IMR-90 (cell line): ENCODE measurements at regions not wholly inside any gene's neighbourhood (a gene's known extent, or its start where the extent isn't known, plus 50 kb on each side); places are given as distances from the start of the nearest gene placed in this dataset.

Experiments
- ATAC-seq: fragments of 200-7000 bp; cut with Tn5 transposase; 2 replicates; pipeline ENCODE4 v1.9.1; 2020; ENCODE audit warnings: low read depth, mild to moderate bottlenecking, moderate library complexity
- BruUV-seq: library from RNA; stranded (reverse); fragments of 400-500 nt; replicated peaks from 2 replicates; lab custom pipeline; 2021; lab: Mats Ljungman, UMichigan
- CTCF ChIA-PET: fragments of 300-600 bp; formaldehyde crosslinking; extraction: SDS; loops from one replicate; lab custom pipeline; 2021; ENCODE audit warnings: antibody characterized with exemption; lab: Yijun Ruan, JAX
- POLR2A ChIA-PET: fragments of 300-600 bp; sonication (Branson Sonifier 250); formaldehyde crosslinking; loops from one replicate; lab custom pipeline; 2022; ENCODE audit warnings: antibody characterized with exemption; ENCODE audit not compliant: unreplicated experiment; lab: Charles Lee
- DNase-seq: peaks from one replicate; pipeline ENCODE4 v3.0.0; 2013
- H2AFZ ChIP-seq: replicated peaks from 2 replicates; pipeline ENCODE3; 2013; ENCODE audit warnings: low read length, mild to moderate bottlenecking; ENCODE audit not compliant: poor library complexity
- H2AK5ac ChIP-seq: 2 replicates; pipeline ENCODE4 v1.6.1; 2013; ENCODE audit warnings: low read depth, low read length, inconsistent platforms
- H2AK9ac ChIP-seq: replicated peaks from 2 replicates; pipeline ENCODE3; 2013; ENCODE audit warnings: mild to moderate bottlenecking, low read depth, low read length, moderate library complexity; ENCODE audit not compliant: poor library complexity
- H2BK120ac ChIP-seq: 2 replicates; pipeline ENCODE4 v1.6.1; 2013; ENCODE audit warnings: low read depth, low read length, inconsistent platforms
- H2BK15ac ChIP-seq: 3 replicates; pipeline ENCODE4 v1.6.1; 2013; ENCODE audit warnings: low read depth, low read length, inconsistent platforms
- H2BK20ac ChIP-seq: 2 replicates; pipeline ENCODE4 v1.6.1; 2013; ENCODE audit warnings: low read depth, mild to moderate bottlenecking, inconsistent platforms, low read length, moderate library complexity
- H2BK5ac ChIP-seq: 2 replicates; pipeline ENCODE4 v1.6.1; 2013; ENCODE audit warnings: mild to moderate bottlenecking, low read depth, low read length, inconsistent platforms; ENCODE audit not compliant: poor library complexity, severe bottlenecking
- H3K14ac ChIP-seq: replicated peaks from 2 replicates; pipeline ENCODE4 v1.6.1; 2013; ENCODE audit warnings: low read depth, low read length, inconsistent platforms
- H3K18ac ChIP-seq: 2 replicates; pipeline ENCODE4 v1.6.1; 2013; ENCODE audit warnings: low read depth, low read length, control low read depth
- H3K23ac ChIP-seq: 2 replicates; pipeline ENCODE4 v1.6.1; 2013; ENCODE audit warnings: low read depth, low read length, inconsistent platforms
- H3K27ac ChIP-seq: 2 replicates; pipeline ENCODE4 v1.5.1; 2013; ENCODE audit warnings: mild to moderate bottlenecking, control low read depth, low read length; ENCODE audit not compliant: insufficient read depth
- H3K27me3 ChIP-seq: 2 replicates; pipeline ENCODE4 v1.6.1; 2013; ENCODE audit warnings: low read length; ENCODE audit not compliant: control insufficient read depth, insufficient read depth
- H3K36me3 ChIP-seq: 2 replicates; pipeline ENCODE4 v1.6.1; 2013; ENCODE audit warnings: low read length, mixed read lengths; ENCODE audit not compliant: control insufficient read depth, insufficient read depth
- H3K4ac ChIP-seq: 2 replicates; pipeline ENCODE4 v1.6.1; 2013; ENCODE audit warnings: low read depth, low read length, inconsistent platforms
- H3K4me1 ChIP-seq: 2 replicates; pipeline ENCODE4 v1.6.1; 2013; ENCODE audit warnings: low read length, mixed read lengths; ENCODE audit not compliant: control insufficient read depth, insufficient read depth
- H3K4me2 ChIP-seq: 2 replicates; pipeline ENCODE4 v1.6.1; 2013; ENCODE audit warnings: low read depth, mild to moderate bottlenecking, control low read depth, low read length, moderate library complexity
- H3K4me3 ChIP-seq: 2 replicates; pipeline ENCODE4 v1.5.1; 2013; ENCODE audit warnings: low read depth, mild to moderate bottlenecking, control low read depth, low read length, moderate library complexity; ENCODE audit not compliant: insufficient read depth
- H3K56ac ChIP-seq: 2 replicates; pipeline ENCODE4 v1.6.1; 2013; ENCODE audit warnings: low read length, inconsistent platforms; ENCODE audit not compliant: insufficient read depth; ENCODE audit errors: extremely low read depth
- H3K79me1 ChIP-seq, 2 experiments: 2 replicates each; pipeline ENCODE4 v1.6.1; 2013; ENCODE audit warnings: low read length in 2 of 2, inconsistent platforms in 1 of 2, low read depth in 1 of 2
- H3K9ac ChIP-seq: 2 replicates; pipeline ENCODE4 v1.6.1; 2013; ENCODE audit warnings: low read depth, low read length, control low read depth
- H3K9me1 ChIP-seq: 2 replicates; pipeline ENCODE4 v1.6.1; 2013; ENCODE audit warnings: low read length, inconsistent platforms; ENCODE audit not compliant: insufficient read depth
- H3K9me3 ChIP-seq: 2 replicates; pipeline ENCODE4 v1.6.1; 2013; ENCODE audit warnings: low read length; ENCODE audit not compliant: control insufficient read depth, insufficient read depth
- H4K20me1 ChIP-seq: 2 replicates; pipeline ENCODE4 v1.6.1; 2013; ENCODE audit warnings: low read length, inconsistent platforms; ENCODE audit not compliant: insufficient read depth
- H4K5ac ChIP-seq: 2 replicates; pipeline ENCODE4 v1.6.1; 2013; ENCODE audit warnings: mild to moderate bottlenecking, low read depth, low read length, control low read depth
- H4K8ac ChIP-seq, 2 experiments: 2 replicates each; pipeline ENCODE4 v1.6.1; 2013; ENCODE audit warnings: low read depth in 2 of 2, low read length in 2 of 2, control low read depth in 1 of 2, inconsistent platforms in 1 of 2
- H4K91ac ChIP-seq: 2 replicates; pipeline ENCODE4 v1.6.1; 2013; ENCODE audit warnings: low read depth, low read length, inconsistent platforms; ENCODE audit not compliant: insufficient read depth
- FOS ChIP-seq: fragments of 150-350 bp; IDR thresholded peaks from 2 replicates; pipeline ENCODE4 v1.6.1; 2016; ENCODE audit warnings: low read depth, low read length
- MAZ ChIP-seq: IDR thresholded peaks from 2 replicates; pipeline ENCODE4 v1.6.1; 2012; ENCODE audit warnings: low read depth, mild to moderate bottlenecking, low read length, improper control_type of control experiment, moderate library complexity, borderline replicate concordance
- MXI1 ChIP-seq: IDR thresholded peaks from 2 replicates; pipeline ENCODE4 v1.6.1; 2012; ENCODE audit warnings: low read depth, mild to moderate bottlenecking, low read length, moderate library complexity, borderline replicate concordance
- NFE2L2 ChIP-seq: fragments of 150-350 bp; IDR thresholded peaks from 2 replicates; pipeline ENCODE4 v1.6.1; 2016; ENCODE audit warnings: low read depth, mild to moderate bottlenecking, low read length
- RCOR1 ChIP-seq: IDR thresholded peaks from 2 replicates; pipeline ENCODE4 v1.6.1; 2012; ENCODE audit warnings: mild to moderate bottlenecking, low read length, improper control_type of control experiment; ENCODE audit not compliant: insufficient replicate concordance
- WGBS, 2 experiments: methylation state at CpG; one replicate each; pipeline versions ENCODE4 v1.1.5 to v1.1.7; 2013; ENCODE audit warnings: missing lambda C conversion rate in 2 of 2; ENCODE audit not compliant: insufficient read length in 1 of 2; ENCODE audit errors: extremely low coverage in 2 of 2; 5-methylcytosine and 5-hydroxymethylcytosine counted together
- dilution Hi-C: fragments of 300-500 bp; cut with HindIII; formaldehyde crosslinking; loops from one replicate; pipeline ENCODE4 v1.14.3; 2018; ENCODE audit warnings: low sequenced_read_pairs; ENCODE audit not compliant: unreplicated experiment
- in situ Hi-C: fragments of 300-500 bp; cut with MboI; formaldehyde crosslinking; loops from 3 replicates; pipeline ENCODE4 v1.14.3; 2019; ENCODE audit warnings: low sequenced_read_pairs, inconsistent platforms, mixed read lengths
- intact Hi-C: fragments of 100-400 bp; cut with micrococcal nuclease; formaldehyde crosslinking; loops from 2 replicates; pipeline ENCODE4 v1.10.0; 2022
- TF ChIP-seq, protein P1 (sequence below): fragments of 150-350 bp; IDR thresholded peaks from 2 replicates; pipeline ENCODE4 v1.6.1; 2017; ENCODE audit warnings: mild to moderate bottlenecking, antibody characterized with exemption, low read length, low read depth

GRCh38 chr5:159459951-159460538 lies 129.8 kb upstream of the IL12B start:
- H3K9me3 ChIP-seq = no peaks in the 10 kb centered on the region
- POLR2A ChIA-PET = no interaction called here
- peak overlapping the region; percentile 82 for H3K4ac ChIP-seq
- peak overlapping the region; percentile 54; the same call in 1 of the 3 replicates for H2BK15ac ChIP-seq
- H4K91ac ChIP-seq = peak overlapping the region; percentile 54; the same call in 1 of the 2 replicates
- H3K4me2 ChIP-seq = no peak overlapping the region
- no TSS peak for BruUV-seq
- no peak overlapping the region for H3K9ac ChIP-seq
- peak overlapping the region in 1 of 2 experiments; percentile 30; a peak in 1 of 4 replicates for H4K8ac ChIP-seq
- H4K20me1 ChIP-seq = no peaks in the 10 kb centered on the region
- H2BK5ac ChIP-seq = no peak overlapping the region
- no peaks in the 10 kb centered on the region for H3K27me3 ChIP-seq
- no peaks in the 10 kb centered on the region for H3K79me1 ChIP-seq
- H3K18ac ChIP-seq = no peak overlapping the region
- peaks cover 15% of the 10 kb centered on the region for H3K4me1 ChIP-seq
- in situ Hi-C loops = no loop called here
- no peak overlapping the region for H4K5ac ChIP-seq
- peak overlapping the region; percentile 80 for H2BK120ac ChIP-seq
- intact Hi-C loops = loop anchor here (5.0 kb wide), 1 partner anchor 47 kb away; no protein-coding TSS in a partner anchor
- peaks cover 8% of the 10 kb centered on the region; the same call in 1 of the 2 replicates for H3K9me1 ChIP-seq
- ATAC-seq (peak; percentile 33), DNase-seq (peak; percentile 40)
- no peaks in the 10 kb centered on the region for H3K36me3 ChIP-seq
- no peak overlapping the region for H3K23ac ChIP-seq
- H2AK5ac ChIP-seq = peak overlapping the region; percentile 30; the same call in 1 of the 2 replicates
- H3K27ac ChIP-seq = no peak overlapping the region
- peak overlapping the region; percentile 23 for H2AK9ac ChIP-seq
- TF ChIP-seq, protein P1, sequence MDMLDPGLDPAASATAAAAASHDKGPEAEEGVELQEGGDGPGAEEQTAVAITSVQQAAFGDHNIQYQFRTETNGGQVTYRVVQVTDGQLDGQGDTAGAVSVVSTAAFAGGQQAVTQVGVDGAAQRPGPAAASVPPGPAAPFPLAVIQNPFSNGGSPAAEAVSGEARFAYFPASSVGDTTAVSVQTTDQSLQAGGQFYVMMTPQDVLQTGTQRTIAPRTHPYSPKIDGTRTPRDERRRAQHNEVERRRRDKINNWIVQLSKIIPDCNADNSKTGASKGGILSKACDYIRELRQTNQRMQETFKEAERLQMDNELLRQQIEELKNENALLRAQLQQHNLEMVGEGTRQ = no peak
- TF ChIP-seq FOS = peak; percentile 46; the same call in 1 of the 2 replicates
- no peak for TF ChIP-seq RCOR1
- no peak for TF ChIP-seq MXI1
- TF ChIP-seq NFE2L2 = no peak
- TF ChIP-seq MAZ = no peak
- H3K14ac ChIP-seq = no peak overlapping the region; the same call in 1 of the 2 replicates
- H3K4me3 ChIP-seq = no peak overlapping the region
- dilution Hi-C loops = no loop called here
- H2BK20ac ChIP-seq = peak overlapping the region; percentile 77
- CTCF ChIA-PET = no interaction called here
- no CpG with 5 or more reads among the region's 3 CpGs for WGBS, 2 experiments
- no peak overlapping the region; the same call in 1 of the 2 replicates for H3K56ac ChIP-seq
- peak overlapping the region; percentile 66 for H2AFZ ChIP-seq
